ENCODE measurements at regions not wholly inside any gene's neighbourhood (a gene's known extent, or its start where the extent isn't known, plus 50 kb on each side); places are given as distances from the start of the nearest gene placed in this dataset.
"Not testable (repeated sequence)": the region's sequence is repeated elsewhere in the genome, so short reads cannot be mapped to it uniquely, and the experiment has no call there.

DNA sequence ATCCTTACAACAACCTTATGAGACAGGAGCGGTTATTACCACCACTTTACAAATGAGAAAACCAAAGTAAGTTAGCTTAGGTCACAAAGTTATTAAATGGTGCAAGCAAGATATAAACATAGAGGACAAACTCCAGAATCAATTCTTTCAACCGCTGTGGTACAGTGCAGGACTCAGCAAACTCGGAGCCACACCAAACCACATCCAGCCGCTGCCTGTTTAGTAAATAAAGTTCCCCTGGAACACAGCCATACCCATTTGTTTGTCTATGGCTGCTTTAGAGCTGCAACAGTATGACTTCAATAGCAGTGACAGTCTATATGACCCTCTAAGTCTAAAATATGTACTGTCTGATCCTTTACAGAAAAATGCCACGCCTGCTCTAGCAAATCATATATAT is 1567.2 kb upstream of the WWC1 start:
- no peak for DNase-seq (ENCODE audit: low spot score)

DNA sequence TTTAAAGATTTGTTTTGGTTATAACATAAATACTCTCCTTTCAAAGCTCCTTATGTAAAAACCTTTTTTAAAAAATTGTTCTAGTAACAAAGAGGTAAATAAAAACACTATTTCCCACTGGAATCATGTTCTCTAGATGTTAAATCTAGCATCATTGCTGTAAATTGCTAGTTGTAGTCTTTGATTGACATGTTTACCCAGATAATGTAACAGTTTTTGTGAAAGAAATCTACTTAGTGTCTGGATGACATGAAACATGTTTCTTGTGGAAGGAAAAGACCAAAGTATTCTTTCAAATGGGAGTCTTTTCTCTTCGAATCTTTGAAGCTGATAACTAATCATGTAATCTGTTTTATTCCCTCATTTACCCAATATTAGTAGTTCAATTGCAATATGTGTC is 1565.9 kb upstream of the WWC1 start:
- DNase-seq (ENCODE audit: low spot score), result no peak

DNA sequence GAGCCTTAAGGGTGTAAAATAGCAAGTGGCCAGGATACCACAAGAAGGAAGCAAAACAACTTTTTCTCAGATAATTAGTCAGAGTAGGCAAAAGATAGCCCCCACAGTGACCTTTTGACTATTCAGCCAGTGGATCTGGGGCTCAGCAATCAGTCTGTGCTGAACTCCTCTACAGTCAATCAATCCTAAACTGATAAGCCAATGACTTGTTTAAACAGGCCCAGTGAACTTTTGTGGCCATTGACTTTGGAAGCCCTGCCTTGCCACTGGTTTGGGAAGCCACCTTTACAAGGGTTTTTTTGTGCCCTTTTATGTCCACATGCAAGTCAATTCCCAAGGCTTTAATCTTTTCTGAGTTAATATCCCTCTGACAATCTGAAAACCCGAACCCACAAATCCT is 1565.0 kb upstream of the WWC1 start:
- no peak for DNase-seq (ENCODE audit: low spot score)

DNA sequence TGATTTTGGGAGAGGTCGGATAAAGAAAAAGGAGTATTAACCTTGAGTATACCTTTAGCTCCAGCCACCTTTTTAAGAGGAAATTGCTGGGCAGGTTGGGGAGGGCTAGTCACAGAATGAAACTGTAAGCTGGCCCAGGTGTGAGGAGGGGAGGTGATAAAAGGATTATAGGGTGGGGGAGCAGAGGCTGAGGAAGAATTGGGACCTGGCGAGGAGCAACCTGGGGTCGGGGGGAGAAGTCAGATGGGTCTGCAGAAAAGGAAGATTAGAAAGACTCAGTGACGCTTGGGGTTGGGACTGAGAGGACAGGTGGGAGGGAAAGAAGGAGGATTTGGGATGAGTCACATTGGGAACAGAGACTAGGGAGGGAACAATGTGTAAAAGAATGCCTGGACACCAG is 1548.5 kb upstream of the WWC1 start:
- not testable (repeated sequence) for DNase-seq (ENCODE audit: low spot score)

DNA sequence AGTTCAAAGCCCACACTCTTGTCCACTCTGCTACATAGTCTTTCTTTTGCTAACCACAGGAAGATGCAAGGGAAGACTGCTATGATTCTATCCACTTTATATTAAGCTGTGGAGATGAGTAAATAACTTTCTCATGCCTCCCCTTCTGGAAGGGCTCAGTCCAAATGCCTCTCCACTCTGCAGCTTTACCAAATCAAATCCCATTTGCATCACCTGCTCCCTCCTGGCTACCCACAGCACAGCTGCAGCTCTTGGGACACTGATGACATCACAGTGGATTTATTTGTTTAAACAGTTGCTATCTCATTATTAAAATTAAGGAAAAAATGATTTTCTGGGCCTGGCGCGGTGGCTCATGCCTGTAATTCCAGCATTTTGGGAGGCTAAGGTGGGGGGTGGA is 1544.9 kb upstream of the WWC1 start:
- DNase-seq (ENCODE audit: low spot score), result no peak

DNA sequence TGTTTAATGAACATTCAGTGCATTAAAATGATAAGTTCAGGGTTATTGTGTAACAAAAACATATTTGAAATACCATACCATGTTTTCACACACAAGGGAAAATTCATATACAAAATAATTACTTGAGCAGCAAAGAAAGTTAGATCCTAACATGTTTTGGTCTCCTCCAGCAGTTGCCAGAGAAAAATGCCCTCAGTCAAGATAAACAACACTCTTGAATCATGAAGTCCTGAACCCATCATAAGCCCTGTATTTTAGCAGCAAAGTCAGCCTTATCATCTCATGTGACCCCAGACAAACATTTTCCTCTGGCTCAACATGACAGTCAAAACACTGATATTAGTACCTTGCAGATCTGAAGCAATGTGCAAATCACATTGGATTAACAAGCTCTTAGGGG is 1541.1 kb upstream of the WWC1 start:
- DNase-seq (ENCODE audit: low spot score), result no peak

DNA sequence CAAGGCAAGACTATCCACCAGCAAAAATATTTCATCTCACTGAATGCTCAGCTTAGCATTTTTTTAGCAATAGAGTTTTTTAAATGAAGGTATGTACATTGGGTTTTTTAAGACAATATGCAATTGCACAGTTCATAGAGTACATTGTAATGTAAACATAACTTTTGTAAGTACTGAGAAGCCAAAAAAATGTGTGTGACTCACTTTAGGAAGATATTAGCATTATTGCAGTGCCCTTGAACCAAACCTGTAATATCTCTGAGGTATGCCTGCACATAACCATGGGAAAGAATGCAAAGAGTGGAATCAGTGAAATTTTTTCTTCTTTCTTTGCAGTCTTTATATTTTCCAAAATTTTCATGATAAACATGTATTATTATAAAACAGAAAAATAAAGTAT is 1533.3 kb upstream of the WWC1 start:
- DNase-seq (ENCODE audit: low spot score), result no peak

DNA sequence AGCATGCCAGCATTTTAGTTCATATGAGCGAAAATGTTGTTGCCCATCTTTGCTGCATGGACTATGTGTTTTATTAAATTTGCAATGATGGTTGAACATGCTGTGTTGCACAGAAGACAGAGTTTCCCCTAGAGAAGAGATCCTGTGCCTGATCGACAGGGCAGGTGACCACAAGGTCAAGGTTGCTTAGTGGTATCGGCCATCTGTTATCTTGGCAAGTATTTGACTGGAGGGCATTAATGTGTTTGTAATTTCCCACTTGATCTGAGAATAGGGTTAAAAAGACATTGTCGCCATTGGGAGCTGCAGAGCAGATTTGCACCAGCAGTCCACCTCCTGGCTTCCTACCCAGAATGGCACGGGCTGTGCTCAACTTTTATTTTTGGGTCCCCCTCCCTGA is 1523.6 kb upstream of the WWC1 start:
- no peak for DNase-seq (ENCODE audit: low spot score)

DNA sequence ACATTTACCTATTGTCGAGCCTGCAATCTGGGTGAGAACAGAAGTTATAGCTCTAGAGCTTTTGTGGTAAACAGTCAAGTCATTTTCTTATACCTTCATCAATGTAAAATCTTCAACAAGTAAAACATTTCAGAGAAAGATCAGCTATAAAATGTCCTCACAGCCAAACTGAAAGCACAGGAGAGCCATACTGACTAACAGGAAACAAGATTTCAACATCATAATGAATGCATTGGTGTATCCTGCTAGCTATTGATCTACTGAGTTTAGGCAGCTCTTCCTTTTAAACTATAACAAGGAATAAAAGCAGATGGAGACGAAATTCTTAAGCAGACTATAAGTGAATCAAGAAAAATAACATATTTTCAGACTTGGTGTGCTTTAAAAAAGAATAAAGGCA is 1522.9 kb upstream of the WWC1 start:
- no peak for DNase-seq (ENCODE audit: low spot score)

DNA sequence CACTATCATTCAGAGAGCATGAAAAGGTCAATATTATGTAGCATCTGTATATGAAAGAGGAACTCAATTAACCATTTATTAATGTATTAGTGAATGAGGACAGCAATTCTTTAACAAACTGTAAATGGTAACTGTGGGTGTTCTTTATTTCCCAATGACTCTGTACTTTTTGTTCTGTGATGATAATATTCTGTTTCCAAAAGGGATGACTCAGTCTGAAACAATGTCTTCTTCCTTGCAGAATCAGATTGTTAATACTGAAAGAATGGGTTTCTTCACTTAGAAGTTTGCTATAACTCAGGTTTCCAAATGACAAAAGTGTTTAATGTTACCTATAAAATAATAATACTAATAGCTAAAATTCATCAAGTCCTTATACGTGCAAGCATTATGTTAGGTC is 1518.7 kb upstream of the WWC1 start:
- no peak for DNase-seq (ENCODE audit: low spot score)

DNA sequence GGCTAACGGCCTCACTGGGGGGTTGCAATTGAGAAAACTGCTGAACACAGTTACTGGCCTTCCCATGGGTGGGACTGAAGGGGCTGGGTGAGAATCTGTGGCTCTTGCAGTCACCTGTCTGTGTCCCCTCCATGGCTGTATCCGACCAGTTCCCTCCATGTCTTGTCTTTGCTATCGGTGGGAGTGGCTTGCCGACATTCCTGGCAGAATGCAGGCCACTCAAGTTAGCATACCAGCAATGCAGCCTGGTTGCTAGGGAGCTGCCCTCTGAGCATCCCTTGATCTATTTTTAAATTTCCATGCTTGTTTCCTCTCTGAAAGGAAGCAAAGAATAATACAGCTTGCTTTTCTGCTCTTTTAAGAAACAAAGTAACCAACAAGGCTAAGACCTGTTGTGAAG is 1509.7 kb upstream of the WWC1 start:
- DNase-seq (ENCODE audit: low spot score), result no peak

DNA sequence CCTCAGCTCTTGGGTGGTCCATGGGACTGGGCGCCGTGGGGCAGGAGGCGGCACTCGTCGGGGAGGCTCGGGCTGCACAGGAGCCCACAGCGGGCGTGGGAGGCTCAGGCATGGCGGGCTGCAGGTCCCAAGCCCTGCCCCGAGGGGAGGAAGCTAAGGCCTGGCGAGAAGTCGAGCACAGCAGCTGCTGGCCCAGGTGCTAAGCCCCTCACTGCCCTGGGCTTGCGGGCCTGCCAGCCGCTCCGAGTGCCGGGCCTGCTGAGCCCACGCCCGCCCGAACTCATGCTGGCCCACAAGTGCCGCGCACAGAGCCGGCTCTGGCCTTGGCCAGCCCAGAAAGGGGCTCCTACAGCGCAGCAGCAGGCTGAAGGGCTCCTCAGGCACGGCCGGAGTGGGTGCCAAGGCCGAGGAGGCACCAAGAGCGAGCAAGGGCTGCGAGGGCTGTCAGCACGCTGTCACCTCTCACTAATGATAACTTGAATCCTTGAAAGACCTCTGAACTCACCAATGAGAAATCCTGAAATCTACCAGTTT is 1506.8 kb upstream of the WWC1 start:
- DNase-seq (ENCODE audit: low spot score), result no peak

DNA sequence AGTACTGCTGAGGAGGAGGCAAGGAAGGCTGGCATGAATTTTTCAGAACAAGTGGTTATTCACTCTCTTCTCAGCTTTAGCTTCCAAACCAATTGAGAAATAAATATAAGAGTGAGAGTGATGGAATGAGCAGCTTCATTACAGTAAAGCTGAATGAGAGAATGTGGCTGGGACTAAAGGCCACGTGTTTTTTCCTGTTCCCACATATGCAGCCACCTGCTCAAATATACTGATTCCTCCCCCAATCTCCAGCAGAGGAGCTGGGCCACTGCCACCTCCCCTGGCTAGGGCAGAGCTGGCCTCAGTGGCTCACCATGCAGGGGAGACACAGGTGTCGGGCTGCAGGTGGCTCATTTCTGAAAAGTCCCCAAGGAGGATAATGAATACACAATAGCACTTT is 1505.3 kb upstream of the WWC1 start:
- DNase-seq (ENCODE audit: low spot score), result no peak

DNA sequence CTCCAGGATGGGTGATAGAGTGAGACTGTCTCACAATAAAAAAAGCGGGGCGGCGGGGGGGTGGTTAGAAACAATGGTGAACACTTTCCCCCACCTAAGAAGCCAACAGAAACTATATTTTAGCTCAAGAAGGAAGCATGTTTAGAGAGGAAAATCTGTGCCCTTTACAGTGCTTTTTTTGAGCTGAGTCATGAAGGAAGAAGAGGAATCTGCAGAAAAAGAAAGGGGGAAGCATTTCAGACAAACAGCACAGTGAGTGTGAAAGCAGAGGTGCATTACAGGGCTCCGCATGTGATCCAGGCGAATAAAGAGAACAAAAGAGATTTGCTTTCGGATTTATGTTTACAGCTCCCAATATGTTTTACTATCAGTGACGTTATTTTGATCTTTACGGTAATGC is 1504.6 kb upstream of the WWC1 start:
- no peak for DNase-seq (ENCODE audit: low spot score)

DNA sequence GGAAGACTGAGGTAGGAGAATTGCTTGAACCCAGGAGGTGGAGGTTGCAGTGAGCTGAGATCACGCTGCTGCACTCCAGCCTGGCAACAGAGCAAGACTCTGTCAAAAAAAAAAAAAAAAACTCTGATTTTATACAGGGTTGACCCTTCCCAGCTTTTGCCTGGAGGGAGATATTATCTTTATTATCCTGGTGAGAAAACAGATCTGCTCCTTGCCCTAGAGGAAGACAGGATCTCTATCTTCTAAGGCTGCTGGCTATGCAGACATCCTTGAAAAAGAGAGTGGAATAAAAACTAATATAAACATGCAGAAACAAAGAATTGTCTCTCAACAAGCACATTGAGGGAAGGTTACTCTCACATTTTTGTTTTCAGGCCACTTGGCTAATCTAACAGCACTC is 1503.4 kb upstream of the WWC1 start:
- DNase-seq (ENCODE audit: low spot score), result no peak

DNA sequence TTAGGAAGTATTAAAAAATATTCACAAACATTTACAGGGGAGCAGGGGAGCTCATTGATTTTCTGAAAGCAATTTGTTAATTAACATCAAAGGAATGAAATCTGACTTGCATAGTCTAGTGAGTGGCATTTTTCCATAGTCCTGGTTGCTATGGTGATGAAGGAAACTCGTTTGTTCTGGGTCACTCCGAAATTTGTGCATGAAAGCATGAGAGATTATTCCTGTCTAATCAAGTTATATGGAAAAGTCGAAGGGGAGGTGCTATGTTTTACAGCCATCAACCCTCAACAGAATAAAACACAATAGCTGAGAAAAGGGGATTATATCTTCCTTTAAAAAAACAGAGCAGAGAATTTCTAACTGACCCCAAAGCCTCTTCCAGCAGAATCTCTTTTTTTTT is 1495.7 kb upstream of the WWC1 start:
- no peak for DNase-seq (ENCODE audit: low spot score)

DNA sequence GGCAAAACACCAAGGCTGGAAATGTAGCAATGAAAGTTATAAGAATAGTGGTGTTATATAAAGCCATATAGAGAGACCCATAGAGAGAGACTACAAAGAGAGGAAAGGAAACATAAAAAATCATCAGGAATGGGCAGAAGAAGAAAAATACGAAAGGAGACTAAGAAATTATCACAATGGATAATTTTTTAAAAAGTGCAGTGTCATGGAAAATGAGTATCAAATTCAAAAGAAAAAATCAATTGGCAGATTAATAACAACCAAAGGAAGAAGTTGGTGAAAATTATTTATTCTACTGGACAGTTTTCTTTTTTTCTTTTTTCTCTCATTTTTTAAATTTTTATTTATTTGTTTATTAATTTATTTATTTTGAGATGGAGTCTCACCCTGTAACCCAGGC is 1488.4 kb upstream of the WWC1 start:
- no peak for DNase-seq (ENCODE audit: low spot score)

DNA sequence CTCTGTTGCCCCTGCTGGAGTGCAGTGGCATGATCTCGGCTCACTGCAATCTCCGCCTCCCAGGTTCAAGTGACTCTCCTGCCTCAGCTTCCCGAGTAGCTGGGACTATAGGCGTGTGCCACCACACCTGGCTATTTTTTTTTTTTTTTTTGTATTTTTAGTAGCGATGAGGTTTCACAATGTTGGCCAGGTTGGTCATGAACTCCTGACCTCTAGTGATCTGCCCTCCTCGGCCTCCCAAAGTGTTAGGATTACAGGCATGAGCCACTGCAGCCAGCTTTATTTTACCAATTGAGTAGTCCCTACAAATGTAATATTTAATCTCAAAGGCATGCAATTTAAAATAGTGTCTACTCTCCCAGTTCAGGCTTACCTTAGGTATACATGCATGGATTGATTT is 1487.2 kb upstream of the WWC1 start:
- DNase-seq (ENCODE audit: low spot score), result not testable (repeated sequence)

DNA sequence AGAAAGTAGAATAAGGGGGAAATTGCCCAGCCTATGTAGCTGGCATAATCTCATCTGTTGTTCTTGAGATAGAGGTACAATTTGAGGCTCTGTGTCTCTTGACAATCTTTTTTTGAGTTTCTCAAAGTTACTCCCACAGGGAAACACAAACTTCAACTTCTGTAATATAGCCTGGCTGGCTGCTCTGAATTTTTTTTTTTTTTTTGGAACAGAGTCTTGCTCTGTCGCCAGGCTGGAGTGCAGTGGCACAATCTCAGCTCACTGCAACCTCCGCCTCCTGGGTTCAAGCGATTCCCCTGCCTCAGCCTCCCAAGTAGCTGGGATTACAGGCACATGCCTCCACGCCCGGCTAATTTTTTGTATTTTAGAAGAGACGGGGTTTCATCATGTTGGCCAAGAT is 1486.8 kb upstream of the WWC1 start:
- DNase-seq (ENCODE audit: low spot score), result not testable (repeated sequence)

DNA sequence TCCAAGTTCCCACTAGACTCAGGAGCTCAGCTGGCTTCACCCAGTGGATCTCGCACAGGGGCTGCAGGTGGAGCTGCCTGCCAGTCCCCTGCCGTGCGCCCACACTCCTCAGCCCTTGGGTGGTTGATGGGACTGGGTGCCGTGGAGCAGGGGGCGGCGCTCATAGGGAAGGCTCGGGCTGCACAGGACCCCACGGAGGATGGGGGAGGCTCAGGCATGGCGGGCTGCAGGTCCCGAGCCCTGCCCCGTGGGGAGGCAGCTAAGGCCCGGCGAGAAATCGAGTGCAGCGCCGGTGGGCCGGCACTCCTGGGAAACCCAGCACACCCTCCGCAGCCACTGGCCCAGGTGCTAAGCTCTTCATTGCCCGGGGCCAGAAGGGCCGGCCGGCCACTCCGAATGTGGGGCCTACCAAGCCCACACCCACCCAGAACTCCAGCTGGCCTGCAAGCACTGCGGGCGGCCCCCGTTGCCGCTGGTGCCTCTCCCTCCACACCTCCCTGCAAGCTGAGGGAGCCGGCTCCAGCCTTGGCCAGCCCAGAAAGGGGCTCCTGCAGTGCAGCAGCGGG is 1481.3 kb upstream of the WWC1 start:
- DNase-seq (ENCODE audit: low spot score), result not testable (repeated sequence)

DNA sequence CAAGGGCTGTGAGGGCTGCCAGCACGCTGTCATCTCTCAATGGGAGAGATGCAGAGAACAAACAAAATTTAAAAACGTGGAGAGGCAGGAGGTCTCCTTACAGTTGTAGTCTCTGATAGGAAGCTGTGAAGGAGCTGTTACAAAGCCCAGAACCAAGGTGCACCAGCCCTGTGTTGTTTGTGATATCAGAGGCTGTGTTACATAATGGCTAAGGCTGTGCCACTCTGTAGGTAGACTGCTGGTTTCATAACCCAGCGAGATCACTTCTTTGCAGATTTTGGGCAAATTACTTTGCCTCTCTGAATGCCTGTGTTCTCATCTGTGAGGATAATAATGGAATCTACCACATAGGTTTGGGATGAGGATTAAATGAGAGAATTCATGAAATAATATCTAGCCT is 1480.7 kb upstream of the WWC1 start:
- no peak for DNase-seq (ENCODE audit: low spot score)

DNA sequence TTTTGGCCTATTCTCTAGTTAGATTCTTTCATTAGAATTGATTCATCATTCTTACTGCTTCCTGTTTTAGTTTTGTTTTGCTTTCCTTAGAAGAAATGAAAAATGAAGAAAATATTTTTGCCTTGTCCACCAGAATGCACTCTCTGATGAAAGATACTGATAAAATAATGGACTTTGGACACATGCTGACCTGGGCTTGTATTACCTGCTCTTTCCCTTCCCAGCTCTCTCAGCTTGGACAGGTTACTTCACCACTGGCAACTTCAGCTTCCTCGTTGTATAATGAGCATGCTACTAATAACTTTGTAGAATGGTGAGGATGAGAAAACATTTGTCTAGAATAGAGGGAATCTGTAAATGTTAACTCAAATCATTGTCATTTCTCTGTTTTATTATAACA is 1468.1 kb upstream of the WWC1 start:
- DNase-seq (ENCODE audit: low spot score), result no peak

DNA sequence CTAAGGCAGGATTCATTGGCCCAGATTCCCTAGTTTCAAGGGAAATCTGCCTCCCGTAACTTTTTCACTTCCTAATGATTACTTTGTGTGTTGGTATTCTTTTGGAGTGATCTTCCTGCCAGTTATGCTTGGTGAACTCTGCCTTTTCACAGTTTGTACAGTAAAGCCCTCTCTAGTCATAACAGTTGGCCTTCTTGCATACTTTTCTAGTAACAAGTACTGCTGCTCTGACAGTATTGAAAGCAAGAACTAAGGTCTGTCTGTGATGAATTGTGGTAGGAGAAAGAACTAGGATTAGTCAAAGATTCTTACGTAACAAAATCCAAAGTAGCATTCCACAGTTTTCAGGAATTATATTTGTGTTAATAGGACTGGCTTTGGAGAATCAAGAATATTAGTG is 1457.2 kb upstream of the WWC1 start:
- DNase-seq (ENCODE audit: low spot score), result no peak

DNA sequence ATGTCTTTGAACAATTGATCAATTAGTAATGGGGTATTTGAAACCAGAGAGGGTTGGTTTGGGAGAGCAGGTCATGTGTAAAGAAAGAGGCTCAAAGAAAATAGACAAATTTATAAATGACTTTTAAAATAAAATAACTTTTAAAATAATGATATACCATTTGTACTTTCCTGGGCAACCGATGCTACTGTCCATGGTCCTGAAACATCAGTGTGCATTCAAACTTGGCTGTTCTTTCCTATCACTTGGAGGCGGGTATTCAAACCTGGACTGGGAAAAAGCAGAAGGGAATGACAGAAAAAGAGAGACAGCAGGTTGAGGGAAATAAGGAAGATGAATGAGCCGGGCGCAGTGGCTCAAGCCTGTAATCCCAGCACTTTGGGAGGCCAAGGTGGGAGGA is 1446.4 kb upstream of the WWC1 start:
- DNase-seq (ENCODE audit: low spot score), result peak; percentile 34

DNA sequence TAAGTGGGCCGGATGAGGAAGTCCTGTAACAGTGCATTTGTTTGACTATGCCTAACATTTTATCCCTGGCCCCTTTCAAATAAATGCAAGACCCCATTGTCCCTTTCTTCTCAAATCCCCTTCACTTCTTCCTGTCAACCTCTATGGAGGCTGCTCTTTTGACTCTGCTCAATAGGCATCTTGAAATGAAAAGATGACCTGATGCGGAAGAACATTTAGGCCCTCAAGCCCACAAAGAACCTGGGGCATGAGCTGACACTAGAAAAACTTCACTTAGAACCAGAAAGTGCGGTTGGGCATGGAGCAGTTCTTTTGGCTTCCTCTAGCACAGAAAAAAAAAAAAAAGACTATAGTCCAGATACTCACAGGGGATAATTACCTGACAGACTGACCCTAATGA is 1434.7 kb upstream of the WWC1 start:
- no peak for DNase-seq (ENCODE audit: low spot score)
